Activated T-helper 1 cell treated with Interleukin-2 at 50 U/mL for 16 hours (primary cell): ENCODE measurements at regions not wholly inside any gene's neighbourhood (a gene's known extent, or its start where the extent isn't known, plus 50 kb on each side); places are given as distances from the start of the nearest gene placed in this dataset.

Experiments
- DNase-seq: peaks from one replicate; pipeline ENCODE4 v3.0.0-alpha.2; 2020; ENCODE audit warnings: low read depth

DNA sequence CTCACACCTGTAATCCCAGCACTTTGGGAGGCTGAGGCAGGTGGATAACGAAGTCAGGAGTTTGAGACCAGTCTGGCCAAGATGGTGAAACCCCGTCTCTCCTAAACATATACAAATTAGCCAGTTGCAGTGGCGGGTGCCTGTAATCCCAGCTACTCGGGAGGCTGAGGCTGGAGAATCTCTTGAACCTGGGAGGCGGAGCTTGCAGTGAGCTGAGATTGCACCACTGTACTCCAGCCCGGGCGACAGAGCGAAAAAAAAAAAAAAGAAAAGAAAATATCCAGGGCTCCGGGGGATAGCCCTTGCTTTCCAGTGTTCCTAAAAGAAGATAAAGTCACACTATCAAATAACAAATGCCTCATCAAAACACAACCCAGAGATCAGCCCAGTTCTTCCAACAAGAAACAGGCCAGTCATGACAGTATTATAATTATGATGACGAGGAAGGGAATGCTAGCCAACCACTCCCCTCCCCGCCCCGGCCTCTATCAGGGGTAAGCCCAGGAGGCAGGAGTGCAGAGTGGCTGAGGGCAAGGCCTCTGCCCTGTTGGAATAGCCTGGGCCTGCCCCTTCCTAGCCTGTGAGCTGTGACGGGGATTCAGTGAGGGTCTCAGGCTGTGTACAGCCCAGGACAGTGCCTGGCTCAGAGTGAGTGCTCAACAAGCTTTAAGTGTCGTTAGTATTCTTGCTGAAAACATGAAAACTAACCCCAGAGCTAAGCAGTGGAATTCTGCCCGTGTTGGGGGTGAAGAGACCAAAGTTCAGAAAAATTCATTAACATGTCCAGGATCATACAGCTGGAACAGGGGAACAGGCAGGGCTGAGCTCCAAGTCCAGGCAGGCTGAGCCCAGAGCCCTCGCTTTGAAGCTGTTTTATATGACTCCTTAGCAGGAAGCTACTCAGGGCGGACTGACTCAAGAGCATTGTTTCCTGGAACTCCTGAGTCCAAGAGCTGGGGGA is 54.3 kb downstream of the FAM241B start:
- DNase-seq = no peak

DNA sequence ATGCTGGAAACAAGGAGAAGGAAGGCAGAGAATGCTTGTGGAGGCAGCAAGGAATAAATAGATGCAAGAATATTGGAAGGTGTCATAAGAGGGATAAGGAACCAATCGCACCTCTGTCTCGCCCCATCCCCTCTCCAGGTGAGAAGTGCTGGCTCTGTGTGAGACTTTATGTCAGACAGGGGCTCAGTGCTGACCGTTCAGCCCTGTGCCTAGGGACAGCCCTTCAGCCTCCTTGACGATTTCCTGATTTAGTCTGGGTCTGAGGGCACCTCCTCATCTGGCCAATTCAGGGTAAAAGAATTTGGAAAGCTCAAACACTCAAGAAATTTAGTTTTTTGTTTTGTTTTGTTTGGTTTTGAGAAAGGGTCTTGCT is 54.9 kb downstream of the FAM241B start:
- DNase-seq = no peak

- no peak for DNase-seq
Observed at GRCh38 chr10:69685426-69685801, 55.4 kb downstream of the FAM241B start.

- DNase-seq = no peak
Observed at GRCh38 chr10:69685802-69686585, 55.9 kb downstream of the FAM241B start.

GRCh38 chr10:69686866-69687265 is 56.8 kb downstream of the FAM241B start:
- no peak for DNase-seq

DNA sequence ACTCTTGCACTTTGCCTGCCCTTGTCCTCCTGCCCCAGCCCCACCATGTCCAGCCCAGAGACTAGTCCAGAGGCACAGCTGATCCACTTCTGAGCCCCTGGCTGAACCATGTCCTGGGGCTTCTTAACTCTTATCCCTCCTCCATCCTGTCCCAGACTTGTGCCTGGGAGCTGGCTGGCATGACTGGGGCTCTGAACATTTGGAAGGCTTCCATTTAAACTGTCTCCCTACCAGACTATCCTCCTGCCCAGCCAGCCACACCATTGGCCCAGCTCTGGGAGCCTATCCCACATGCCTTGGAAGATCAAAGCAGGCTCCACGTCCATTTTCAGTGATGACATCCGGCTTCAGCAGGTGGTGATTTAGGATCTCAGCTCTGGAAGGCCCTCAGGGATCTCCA is 57.4 kb downstream of the FAM241B start:
- DNase-seq = no peak

- DNase-seq = no peak
Observed at GRCh38 chr10:69692267-69692666, 62.2 kb downstream of the FAM241B start.

GRCh38 chr10:69692891-69693290 is 62.8 kb downstream of the FAM241B start:
- no peak for DNase-seq

DNA sequence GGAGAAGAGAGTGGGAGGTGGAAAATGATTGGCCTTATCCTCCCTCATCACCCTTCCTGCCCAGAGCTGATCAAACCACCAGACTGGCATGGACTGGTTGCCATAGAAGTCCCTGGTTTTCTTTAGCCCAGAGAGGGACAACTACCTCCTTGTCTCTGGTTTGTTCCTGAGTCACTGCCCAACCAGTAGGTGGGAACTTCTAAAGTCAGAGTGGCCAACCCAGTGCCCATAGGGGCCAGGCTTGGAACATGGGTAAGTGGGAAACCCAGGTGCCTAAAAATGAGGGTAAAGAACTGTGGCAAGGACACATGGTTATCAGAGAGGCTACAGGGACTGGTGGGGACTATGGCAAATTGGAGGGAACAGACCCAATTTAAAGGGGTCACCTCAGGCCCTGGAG is 63.8 kb downstream of the FAM241B start:
- no peak for DNase-seq

- no peak for DNase-seq
Observed at GRCh38 chr10:69696073-69696731, 66.2 kb downstream of the FAM241B start.

DNA sequence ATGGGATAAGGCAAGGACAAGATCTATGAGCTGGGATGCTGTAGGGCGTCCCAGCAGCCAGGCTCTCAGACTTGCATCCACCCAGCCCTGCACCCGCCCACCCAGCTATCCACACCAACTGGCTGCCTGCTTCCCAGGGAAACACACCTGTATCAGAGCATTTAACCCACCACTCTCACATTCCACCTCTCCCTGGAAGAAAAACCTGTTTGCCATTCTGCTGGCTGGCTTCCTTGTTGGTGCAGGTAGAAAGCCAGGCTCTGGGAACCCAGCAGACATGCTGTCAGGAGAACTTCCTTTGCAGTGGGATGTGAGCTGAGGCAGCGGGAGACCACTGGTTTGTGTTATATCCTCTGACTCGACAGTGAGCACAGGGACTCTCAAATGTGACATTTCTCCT is 67.0 kb downstream of the FAM241B start:
- no peak for DNase-seq

GRCh38 chr10:69703256-69703655 is 73.2 kb downstream of the FAM241B start:
- DNase-seq = no peak

- DNase-seq = no peak
Observed at GRCh38 chr10:69703766-69704630, 74.0 kb downstream of the FAM241B start.

DNA sequence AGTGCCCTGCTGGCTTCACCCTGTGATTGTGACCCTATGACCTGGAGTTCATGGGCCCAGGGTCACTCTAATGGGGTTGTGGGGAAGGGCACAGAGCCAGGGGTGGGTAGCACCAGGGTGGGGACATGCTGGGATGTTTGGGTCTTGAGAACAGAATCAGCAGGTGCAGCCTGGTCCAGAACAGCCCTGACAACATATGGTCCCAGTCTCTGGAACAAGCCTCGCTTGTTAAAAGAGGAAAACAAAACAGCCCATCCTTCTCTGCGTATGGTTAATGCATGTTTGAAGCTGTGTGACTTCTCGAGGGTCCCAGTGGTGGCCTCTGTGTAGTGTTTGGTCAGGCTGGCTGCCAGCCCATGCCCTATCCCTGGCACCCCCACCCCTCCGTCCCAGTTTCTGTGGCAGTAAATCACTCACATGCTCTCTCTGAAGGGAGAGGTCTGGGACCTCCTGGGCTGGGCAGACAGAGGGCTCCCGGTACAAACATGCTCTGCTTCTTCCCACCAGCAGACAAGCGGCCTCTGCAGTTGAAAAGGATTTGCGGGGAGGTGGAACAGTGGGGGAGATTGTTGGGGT is 79.4 kb downstream of the FAM241B start:
- DNase-seq = no peak

- DNase-seq = no peak
Observed at GRCh38 chr10:69710008-69710888, 80.2 kb downstream of the FAM241B start.

DNA sequence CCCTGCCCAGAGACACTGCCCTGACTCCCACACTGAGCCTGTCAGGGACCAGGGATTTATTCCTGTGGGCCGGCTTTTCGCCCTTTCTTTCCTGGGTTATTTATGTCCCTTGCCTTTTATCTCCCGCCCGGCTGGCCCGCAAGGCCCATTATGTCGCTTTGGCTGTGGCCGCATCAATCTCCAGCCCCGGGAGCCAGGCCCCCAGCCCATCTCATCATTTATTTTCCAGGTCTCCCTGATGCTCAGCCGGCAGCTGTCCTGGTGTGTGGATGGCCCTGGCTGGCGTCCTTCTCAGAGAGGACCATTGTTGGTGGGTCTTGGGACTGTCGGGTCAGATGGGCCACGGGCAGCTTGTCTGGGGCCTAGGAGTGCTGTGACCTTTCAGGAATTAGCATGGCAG is 82.3 kb downstream of the FAM241B start:
- DNase-seq = no peak

- DNase-seq = no peak
Observed at GRCh38 chr10:69714572-69714971, 84.5 kb downstream of the FAM241B start.

GRCh38 chr10:69715156-69715898 is 85.3 kb downstream of the FAM241B start:
- DNase-seq = no peak

- no peak for DNase-seq
Observed at GRCh38 chr10:69715899-69716606, 85.7 kb upstream of the COL13A1 start.
